DND-41 (cell line): ENCODE measurements at regions not wholly inside any gene's neighbourhood (a gene's known extent, or its start where the extent isn't known, plus 50 kb on each side); places are given as distances from the start of the nearest gene placed in this dataset.

Source experiments
- EZH2 ChIP-seq: IDR thresholded peaks from 3 replicates; pipeline ENCODE4 v1.6.1; 2012; ENCODE audit warnings: borderline replicate concordance, low read depth, mild to moderate bottlenecking, moderate library complexity, low read length, inconsistent platforms; ENCODE audit not compliant: severe bottlenecking
- TF ChIP-seq, protein P1 (sequence below): IDR thresholded peaks from 2 replicates; pipeline ENCODE4 v1.5.1; 2012; ENCODE audit warnings: borderline replicate concordance, low read length, moderate library complexity, mild to moderate bottlenecking; ENCODE audit not compliant: poor library complexity, severe bottlenecking; ENCODE audit errors: extremely low read depth

DNA sequence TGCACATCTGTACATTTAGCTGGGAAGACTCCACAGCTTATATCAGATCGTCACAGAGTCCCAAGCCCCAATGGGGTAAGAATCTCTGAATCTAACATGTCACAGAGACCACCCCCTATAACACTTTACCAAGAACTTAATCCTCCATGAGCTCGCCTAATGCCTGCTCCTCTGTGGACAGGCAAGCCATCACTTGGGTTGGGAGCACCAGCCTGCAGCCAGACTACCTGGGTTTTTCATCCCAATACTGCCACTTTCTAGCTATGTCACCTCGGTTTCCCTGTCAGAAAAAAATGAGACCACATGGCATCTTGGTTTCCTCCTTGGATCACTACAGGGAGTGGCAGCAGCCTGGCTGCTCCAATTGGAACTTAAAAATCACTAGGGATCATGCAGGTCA lies 277.9 kb upstream of the TLE3 start:
- TF ChIP-seq, protein P1, sequence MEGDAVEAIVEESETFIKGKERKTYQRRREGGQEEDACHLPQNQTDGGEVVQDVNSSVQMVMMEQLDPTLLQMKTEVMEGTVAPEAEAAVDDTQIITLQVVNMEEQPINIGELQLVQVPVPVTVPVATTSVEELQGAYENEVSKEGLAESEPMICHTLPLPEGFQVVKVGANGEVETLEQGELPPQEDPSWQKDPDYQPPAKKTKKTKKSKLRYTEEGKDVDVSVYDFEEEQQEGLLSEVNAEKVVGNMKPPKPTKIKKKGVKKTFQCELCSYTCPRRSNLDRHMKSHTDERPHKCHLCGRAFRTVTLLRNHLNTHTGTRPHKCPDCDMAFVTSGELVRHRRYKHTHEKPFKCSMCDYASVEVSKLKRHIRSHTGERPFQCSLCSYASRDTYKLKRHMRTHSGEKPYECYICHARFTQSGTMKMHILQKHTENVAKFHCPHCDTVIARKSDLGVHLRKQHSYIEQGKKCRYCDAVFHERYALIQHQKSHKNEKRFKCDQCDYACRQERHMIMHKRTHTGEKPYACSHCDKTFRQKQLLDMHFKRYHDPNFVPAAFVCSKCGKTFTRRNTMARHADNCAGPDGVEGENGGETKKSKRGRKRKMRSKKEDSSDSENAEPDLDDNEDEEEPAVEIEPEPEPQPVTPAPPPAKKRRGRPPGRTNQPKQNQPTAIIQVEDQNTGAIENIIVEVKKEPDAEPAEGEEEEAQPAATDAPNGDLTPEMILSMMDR, result no peak
- TF ChIP-seq EZH2, result no peak
